Stimulated activated CD4-positive, alpha-beta T cell treated with anti-CD3 and anti-CD28 coated beads, Interleukin-1b, Interleukin-23, amount 100 ng/mL, for 4 hours (primary cell): ENCODE measurements at regions not wholly inside any gene's neighbourhood (a gene's known extent, or its start where the extent isn't known, plus 50 kb on each side); places are given as distances from the start of the nearest gene placed in this dataset.
A peak's percentile ranks its signal among the peaks of the same experiment; 100 is the strongest.

ENCODE experiments used
- DNase-seq, 2 donors: peaks; one replicate each; pipeline ENCODE4 v3.0.0-alpha.2; 2020; ENCODE audit warnings: low read depth in 2 of 2

DNA sequence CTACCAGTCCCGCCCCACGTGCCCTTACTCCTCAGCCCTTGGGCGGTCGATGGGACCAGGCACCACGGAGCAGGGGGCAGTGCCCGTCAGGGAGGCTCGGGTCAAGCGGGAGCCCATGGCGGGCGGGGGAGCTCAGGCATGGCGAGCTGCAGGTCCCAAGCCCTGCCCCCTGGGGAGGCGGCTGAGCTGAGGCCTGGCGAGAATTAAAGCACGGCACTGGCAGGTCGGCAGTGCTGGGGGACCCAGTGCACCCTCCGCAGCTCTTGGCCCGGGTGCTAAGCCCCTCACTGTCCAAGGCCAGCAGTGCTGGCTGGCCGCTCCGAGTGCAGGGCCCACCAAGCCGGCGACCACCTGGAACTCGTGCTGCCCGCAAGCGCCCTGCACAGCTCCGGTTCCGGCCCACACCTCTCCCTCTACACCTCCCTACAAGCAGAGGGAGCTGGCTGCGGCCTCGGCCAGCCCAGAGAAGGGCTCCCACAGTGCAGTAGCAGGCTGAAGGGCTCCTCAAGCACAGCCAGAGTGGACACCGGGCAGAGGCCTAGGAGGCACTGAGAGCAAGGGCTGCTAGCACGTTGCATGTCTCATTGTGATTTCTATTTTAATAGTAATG is 166.8 kb upstream of the FMN2 start:
- no peak for DNase-seq

GRCh38 chr1:239926184-239926583 is 165.5 kb upstream of the FMN2 start:
- DNase-seq = no peak

- DNase-seq = no peak
These were observed 162.4 kb upstream of the FMN2 start for GRCh38 chr1:239929317-239929716.

DNA sequence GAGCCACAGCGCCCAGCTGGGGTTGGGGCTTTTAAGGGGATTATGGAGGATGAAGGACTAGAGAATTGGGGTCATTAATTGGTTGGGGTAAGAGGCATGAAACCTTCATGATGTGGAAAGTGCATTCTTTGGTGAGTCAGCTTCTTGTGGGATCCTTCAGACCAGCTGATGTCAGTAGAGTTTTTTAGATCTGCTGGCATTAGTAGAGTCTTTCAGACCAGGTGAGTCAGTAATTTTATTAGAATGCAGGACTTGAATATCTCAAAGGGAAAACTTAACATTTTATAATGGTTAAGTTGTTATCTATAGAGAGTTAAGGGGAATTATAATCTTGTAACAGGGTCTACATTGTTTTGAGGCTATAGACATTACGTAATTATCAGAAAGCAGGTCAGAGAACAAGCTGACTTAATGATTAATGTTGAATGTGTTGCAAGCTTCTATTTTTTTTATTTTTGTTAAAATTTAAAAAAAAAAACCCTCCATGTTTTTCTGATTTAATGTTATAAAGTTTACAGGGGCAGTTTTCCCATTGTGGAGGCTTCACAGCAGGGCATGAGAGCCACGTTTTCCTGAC is 160.9 kb upstream of the FMN2 start:
- DNase-seq = no peak

GRCh38 chr1:239931341-239931740 is 160.3 kb upstream of the FMN2 start:
- DNase-seq = no peak

DNA sequence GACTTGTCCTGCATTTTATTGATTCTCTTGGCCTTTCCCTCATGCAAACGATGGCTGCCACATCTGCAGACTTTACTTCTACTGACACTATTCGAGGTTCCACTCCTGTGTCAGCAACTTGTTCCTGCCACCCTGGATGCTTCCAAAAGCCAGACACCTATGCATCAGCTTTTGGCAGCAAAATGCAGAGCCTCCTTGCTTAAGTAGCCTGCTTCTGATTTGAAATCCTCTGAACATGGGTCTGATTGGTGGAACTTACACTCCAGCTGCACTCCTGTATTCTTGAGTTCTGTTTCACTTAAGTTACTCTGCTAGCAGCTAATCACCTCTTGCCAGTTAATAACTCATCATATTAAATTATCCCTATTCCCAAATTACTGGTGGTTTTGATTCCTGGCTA is 152.1 kb upstream of the FMN2 start:
- no peak for DNase-seq

- DNase-seq = no peak
These were observed 147.9 kb upstream of the FMN2 start for GRCh38 chr1:239943761-239944160.

GRCh38 chr1:239944666-239945065 is 147.0 kb upstream of the FMN2 start:
- DNase-seq = no peak

GRCh38 chr1:239947801-239948200 is 143.9 kb upstream of the FMN2 start:
- DNase-seq = no peak

DNA sequence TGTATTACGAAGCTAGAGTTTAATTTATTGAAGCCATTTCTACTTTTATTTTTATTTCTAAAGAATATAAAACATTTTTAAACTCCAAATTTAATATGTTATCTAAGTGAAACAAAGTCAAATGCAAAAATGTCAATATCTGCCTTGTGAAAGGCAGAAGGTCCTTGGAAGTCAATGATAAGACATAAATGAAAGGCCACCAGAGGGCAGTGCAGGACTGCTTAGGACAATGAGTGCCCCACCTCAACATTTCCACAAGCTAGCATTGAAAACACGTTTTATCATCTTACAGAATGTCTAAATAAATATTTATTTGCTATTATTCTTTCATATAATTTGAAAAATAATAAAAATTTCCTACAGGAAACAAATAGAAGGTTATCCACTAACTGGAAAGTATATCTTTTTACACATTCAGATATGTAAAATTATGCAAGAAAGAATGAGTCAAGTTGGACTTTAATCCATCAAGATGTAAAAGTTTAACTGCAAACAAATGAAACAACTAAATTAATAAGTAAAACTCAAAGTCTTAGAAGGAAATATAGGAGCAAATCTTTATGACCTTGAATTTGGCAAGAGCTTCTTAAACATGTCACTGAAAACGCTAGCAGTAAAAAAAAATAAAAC is 140.1 kb upstream of the FMN2 start:
- peak in 1 of 2 donors; percentile 11 for DNase-seq

DNA sequence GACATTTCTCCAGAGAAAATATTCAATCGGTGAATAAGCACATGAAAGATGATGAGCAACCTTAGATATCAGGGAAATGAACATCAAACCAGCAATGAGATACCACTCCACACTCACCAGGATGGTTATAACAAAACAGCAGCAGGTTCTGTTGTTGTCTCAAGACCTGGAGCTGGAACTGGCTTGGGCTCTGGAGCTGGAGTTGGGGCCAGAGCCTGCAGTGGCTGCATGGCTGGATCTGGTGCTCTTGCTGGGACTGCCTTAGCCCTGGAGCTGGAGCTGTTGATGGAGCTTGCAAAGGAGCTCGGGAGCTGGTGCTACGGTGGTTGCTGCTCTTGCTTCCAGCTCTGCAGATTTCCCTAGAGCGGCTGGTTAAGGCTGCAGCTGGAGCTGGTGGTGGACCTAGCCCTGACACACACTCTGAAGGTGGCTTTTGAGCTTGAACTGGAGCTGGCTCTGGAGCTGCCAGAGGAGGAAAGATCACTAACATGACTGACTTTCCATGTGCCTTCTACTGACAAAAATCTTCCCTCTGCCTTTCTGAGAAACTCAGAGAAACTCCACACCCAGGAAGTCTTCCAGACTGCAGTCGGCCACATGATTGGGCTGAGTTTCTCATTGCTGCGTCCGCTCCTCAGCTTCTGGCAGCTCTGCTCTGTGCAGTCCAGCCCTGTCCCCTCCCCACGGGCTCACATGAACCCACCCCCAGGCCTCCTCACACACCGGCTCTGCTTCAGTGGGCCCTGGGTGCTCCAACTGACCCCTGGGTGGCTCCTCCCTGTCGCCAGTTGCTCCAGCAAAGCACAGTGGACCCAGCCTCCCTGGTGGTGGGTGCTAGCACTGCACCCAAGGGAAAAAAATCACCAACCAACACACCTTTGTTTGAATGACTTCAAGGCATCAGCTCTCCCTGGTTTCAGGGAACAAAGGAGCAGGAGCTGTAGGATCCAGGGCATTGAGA is 139.1 kb upstream of the FMN2 start:
- DNase-seq = no peak

- no peak for DNase-seq
These were observed 136.8 kb upstream of the FMN2 start for GRCh38 chr1:239954836-239955235.

DNA sequence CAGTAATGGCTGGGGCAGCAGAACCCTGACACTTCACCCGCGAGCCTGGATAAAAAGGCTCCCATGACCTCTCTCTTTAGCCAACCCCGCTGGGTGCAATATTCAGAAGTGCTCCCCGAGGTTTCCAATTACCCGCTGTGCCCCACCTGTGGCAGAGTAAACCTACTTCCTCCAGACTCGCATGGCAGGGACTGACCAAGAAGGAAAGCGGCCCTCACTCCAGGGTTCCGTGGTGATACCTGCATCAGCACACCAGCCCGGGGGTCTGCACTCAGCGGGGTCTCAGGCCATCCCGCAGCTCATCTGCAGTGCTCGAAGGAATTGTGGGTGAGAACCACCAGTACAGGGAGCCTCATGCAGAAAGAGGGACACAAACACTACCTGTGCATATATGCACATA is 136.3 kb upstream of the FMN2 start:
- DNase-seq = no peak

DNA sequence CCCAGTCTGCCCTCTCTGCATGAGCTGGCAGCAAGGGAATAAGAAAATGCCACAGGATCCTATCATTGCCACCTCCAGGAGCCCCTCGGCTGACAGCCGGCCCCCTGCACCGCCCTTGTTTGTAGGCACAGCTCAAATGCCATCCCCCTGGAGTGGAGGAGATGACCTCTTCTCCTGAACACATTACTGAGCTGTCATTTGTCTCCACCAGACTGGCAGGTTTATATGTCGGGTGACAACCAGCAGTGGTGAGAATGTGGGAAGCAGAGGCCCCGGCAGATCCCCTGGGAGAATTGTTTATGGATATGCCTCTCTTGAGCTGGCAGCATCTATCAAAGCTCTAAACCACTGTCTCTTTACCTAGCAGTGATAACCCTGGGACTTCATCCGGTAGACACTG is 135.4 kb upstream of the FMN2 start:
- DNase-seq = no peak

- DNase-seq = no peak
These were observed 133.6 kb upstream of the FMN2 start for GRCh38 chr1:239958063-239958462.

GRCh38 chr1:239960366-239960765 is 131.3 kb upstream of the FMN2 start:
- no peak for DNase-seq

DNA sequence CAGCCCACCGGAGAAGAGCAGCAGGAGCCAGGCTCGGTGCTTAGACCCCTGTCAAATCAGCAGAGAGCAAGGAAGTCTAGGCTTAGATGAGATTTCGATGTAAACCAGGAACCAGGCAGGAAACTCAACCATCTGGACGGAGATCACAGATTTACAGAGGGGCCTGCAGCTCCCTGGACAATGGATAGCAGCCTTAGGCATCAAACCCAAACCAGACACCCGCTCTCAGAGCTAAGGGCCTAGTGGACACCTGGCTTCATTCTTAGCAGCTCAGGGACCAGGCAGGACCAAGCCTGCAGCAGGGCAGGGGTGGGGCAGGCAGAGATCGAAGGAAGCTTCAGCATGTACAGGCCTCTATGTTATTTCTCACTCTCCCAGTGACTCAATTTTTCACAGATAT is 127.8 kb upstream of the FMN2 start:
- DNase-seq = no peak

- DNase-seq = peak; percentile 16 to 28
These were observed 115.3 kb upstream of the FMN2 start for GRCh38 chr1:239976130-239976968.

- DNase-seq = no peak
These were observed 114.3 kb upstream of the FMN2 start for GRCh38 chr1:239977416-239977815.

DNA sequence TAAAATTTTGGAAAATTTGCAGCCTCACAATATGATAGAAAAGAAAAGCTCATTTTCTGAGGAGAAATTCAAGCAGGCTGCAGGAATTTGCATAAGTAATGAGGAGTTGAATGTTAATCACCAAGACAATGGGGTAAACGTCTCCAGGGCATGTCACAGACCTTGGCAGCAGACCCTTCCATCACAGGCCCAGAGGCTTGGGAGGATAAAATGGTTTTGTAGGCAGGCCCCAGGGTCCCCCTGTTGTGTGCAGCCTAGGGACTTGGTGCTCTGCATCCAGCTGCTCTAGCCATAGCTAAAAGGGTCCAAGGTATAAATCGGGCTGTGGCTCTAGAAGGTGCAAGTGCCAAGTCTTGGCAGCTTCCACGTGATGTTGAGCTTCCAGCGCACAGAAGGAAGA is 112.2 kb upstream of the FMN2 start:
- DNase-seq = no peak

- DNase-seq = no peak
These were observed 108.9 kb upstream of the FMN2 start for GRCh38 chr1:239982762-239983161.

DNA sequence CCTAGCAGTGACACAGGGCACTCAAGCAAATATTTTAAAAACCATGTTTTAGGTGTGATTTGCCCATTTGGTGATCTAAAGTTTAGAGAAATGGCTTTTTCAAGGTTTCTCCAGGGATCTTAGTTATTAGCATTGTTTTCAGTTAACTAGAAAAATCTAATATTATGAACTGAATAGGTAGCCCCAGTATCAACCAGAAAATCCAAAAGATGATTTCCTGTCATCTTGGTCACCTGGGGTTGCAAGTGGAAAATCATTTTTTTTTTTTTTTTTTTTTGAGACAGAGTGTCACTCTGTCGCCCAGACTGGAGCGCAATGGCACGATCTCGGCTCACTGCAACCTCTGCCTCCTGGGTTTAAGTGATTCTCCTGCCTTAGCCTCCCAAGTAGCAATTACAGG is 106.6 kb upstream of the FMN2 start:
- no peak for DNase-seq
